ENCODE measurements at regions not wholly inside any gene's neighbourhood (a gene's known extent, or its start where the extent isn't known, plus 50 kb on each side); places are given as distances from the start of the nearest gene placed in this dataset.

GRCh38 chr20:17882834-17883591, 85.6 kb downstream of the SNX5 start:
- TF ChIP-seq, protein P1, sequence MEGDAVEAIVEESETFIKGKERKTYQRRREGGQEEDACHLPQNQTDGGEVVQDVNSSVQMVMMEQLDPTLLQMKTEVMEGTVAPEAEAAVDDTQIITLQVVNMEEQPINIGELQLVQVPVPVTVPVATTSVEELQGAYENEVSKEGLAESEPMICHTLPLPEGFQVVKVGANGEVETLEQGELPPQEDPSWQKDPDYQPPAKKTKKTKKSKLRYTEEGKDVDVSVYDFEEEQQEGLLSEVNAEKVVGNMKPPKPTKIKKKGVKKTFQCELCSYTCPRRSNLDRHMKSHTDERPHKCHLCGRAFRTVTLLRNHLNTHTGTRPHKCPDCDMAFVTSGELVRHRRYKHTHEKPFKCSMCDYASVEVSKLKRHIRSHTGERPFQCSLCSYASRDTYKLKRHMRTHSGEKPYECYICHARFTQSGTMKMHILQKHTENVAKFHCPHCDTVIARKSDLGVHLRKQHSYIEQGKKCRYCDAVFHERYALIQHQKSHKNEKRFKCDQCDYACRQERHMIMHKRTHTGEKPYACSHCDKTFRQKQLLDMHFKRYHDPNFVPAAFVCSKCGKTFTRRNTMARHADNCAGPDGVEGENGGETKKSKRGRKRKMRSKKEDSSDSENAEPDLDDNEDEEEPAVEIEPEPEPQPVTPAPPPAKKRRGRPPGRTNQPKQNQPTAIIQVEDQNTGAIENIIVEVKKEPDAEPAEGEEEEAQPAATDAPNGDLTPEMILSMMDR (IDR thresholded peaks at IDR 0.05 in 8 of 11, conservative IDR thresholded peaks at IDR 0.05 in 3 of 11): no peak
- no peak for TF ChIP-seq POLR2A (IDR thresholded peaks at IDR 0.05)
- TF ChIP-seq POLR2AphosphoS5 (IDR thresholded peaks at IDR 0.05): no peak
